ENCODE measurements at regions not wholly inside any gene's neighbourhood (a gene's known extent, or its start where the extent isn't known, plus 50 kb on each side); places are given as distances from the start of the nearest gene placed in this dataset.

DNA sequence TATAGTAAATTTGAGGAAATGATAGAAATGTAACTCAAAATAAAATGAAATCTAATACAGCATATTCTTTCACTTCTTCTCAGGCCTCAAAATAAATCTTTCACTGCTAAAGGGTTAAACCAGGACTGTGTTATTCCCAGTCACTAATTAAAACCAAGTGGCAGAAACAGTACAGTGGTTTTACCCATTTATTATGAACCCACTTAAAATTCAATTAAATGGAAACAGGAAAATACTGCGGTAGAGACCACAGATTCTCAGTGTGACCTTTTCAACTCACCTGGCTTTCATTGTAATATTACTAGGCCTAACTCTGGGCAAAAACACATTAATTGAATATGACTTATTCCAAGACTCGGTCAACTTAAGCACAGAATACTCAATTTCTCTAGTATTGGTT, 176.5 kb upstream of the DKK2 start:
- no peak for TF ChIP-seq CBX1 (IDR thresholded peaks at IDR 0.05; ENCODE audit: low read depth)
- no peak for TF ChIP-seq EWSR1 (IDR thresholded peaks at IDR 0.05; ENCODE audit: borderline replicate concordance, low read depth, partially characterized antibody)
- TF ChIP-seq, protein P1, sequence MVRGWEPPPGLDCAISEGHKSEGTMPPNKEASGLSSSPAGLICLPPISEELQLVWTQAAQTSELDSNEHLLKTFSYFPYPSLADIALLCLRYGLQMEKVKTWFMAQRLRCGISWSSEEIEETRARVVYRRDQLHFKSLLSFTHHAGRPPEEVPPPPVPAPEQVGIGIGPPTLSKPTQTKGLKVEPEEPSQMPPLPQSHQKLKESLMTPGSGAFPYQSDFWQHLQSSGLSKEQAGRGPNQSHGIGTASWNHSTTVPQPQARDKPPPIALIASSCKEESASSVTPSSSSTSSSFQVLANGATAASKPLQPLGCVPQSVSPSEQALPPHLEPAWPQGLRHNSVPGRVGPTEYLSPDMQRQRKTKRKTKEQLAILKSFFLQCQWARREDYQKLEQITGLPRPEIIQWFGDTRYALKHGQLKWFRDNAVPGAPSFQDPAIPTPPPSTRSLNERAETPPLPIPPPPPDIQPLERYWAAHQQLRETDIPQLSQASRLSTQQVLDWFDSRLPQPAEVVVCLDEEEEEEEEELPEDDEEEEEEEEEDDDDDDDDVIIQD (CRISPR knock-in tag; IDR thresholded peaks at IDR 0.05), result no peak
- TF ChIP-seq POLR2A (conservative IDR thresholded peaks at IDR 0.05), result no peak
- TF ChIP-seq, protein P2, sequence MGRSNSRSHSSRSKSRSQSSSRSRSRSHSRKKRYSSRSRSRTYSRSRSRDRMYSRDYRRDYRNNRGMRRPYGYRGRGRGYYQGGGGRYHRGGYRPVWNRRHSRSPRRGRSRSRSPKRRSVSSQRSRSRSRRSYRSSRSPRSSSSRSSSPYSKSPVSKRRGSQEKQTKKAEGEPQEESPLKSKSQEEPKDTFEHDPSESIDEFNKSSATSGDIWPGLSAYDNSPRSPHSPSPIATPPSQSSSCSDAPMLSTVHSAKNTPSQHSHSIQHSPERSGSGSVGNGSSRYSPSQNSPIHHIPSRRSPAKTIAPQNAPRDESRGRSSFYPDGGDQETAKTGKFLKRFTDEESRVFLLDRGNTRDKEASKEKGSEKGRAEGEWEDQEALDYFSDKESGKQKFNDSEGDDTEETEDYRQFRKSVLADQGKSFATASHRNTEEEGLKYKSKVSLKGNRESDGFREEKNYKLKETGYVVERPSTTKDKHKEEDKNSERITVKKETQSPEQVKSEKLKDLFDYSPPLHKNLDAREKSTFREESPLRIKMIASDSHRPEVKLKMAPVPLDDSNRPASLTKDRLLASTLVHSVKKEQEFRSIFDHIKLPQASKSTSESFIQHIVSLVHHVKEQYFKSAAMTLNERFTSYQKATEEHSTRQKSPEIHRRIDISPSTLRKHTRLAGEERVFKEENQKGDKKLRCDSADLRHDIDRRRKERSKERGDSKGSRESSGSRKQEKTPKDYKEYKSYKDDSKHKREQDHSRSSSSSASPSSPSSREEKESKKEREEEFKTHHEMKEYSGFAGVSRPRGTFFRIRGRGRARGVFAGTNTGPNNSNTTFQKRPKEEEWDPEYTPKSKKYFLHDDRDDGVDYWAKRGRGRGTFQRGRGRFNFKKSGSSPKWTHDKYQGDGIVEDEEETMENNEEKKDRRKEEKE (IDR thresholded peaks at IDR 0.05; ENCODE audit: borderline replicate concordance in 1 of 2, control insufficient read depth in 1 of 2, low read depth in 2 of 2, low read length in 1 of 2), result no peak
- no peak for TF ChIP-seq FIP1L1 (IDR thresholded peaks at IDR 0.05; ENCODE audit: low read depth, low read length, poor library complexity, severe bottlenecking)
- no peak for TF ChIP-seq RBM39 (optimal IDR thresholded peaks at IDR 0.05; ENCODE audit: low read depth, low read length)
- no peak for TF ChIP-seq ZNF408 (CRISPR knock-in tag; IDR thresholded peaks at IDR 0.05; ENCODE audit: low read depth)

Measured in K562 (cell line).